NCI-H2029 (cell line): ENCODE measurements at regions not wholly inside any gene's neighbourhood (a gene's known extent, or its start where the extent isn't known, plus 50 kb on each side); places are given as distances from the start of the nearest gene placed in this dataset.

Source experiments
- DNase-seq: peaks from one replicate; lab custom pipeline; 2025; lab: John Stamatoyannopoulos, UW

- no peak for DNase-seq
Measured at GRCh38 chr2:22596306-22596705, 788.7 kb upstream of the KLHL29 start.

GRCh38 chr2:22600156-22600555 is 784.8 kb upstream of the KLHL29 start:
- DNase-seq: no peak

GRCh38 chr2:22600999-22601398 is 784.0 kb upstream of the KLHL29 start:
- no peak for DNase-seq

- DNase-seq: no peak
Measured at GRCh38 chr2:22604136-22604535, 780.8 kb upstream of the KLHL29 start.

GRCh38 chr2:22616031-22616430 is 768.9 kb upstream of the KLHL29 start:
- no peak for DNase-seq

- DNase-seq: no peak
Measured at GRCh38 chr2:22623620-22624019, 761.4 kb upstream of the KLHL29 start.

- DNase-seq: no peak
Measured at GRCh38 chr2:22626621-22627020, 758.4 kb upstream of the KLHL29 start.

- no peak for DNase-seq
Measured at GRCh38 chr2:22628221-22628620, 756.8 kb upstream of the KLHL29 start.

GRCh38 chr2:22628906-22629305 is 756.1 kb upstream of the KLHL29 start:
- DNase-seq: no peak

- DNase-seq: no peak
Measured at GRCh38 chr2:22634167-22634566, 750.8 kb upstream of the KLHL29 start.

GRCh38 chr2:22656426-22656825 is 728.6 kb upstream of the KLHL29 start:
- DNase-seq: no peak

GRCh38 chr2:22673529-22673928 is 711.5 kb upstream of the KLHL29 start:
- DNase-seq: no peak

- DNase-seq: no peak
Measured at GRCh38 chr2:22683914-22684313, 701.1 kb upstream of the KLHL29 start.

GRCh38 chr2:22690096-22690495 is 694.9 kb upstream of the KLHL29 start:
- no peak for DNase-seq

- DNase-seq: no peak
Measured at GRCh38 chr2:22691666-22692065, 693.3 kb upstream of the KLHL29 start.

GRCh38 chr2:22692746-22693145 is 692.2 kb upstream of the KLHL29 start:
- DNase-seq: no peak

GRCh38 chr2:22694300-22694699 is 690.7 kb upstream of the KLHL29 start:
- no peak for DNase-seq

- no peak for DNase-seq
Measured at GRCh38 chr2:22694856-22695255, 690.1 kb upstream of the KLHL29 start.

- DNase-seq: no peak
Measured at GRCh38 chr2:22697054-22697788, 687.8 kb upstream of the KLHL29 start.

GRCh38 chr2:22701561-22702160 is 683.3 kb upstream of the KLHL29 start:
- DNase-seq: no peak

- DNase-seq: no peak
Measured at GRCh38 chr2:22703286-22703920, 681.6 kb upstream of the KLHL29 start.

GRCh38 chr2:22719396-22719795 is 665.6 kb upstream of the KLHL29 start:
- no peak for DNase-seq

GRCh38 chr2:22729466-22729865 is 655.5 kb upstream of the KLHL29 start:
- no peak for DNase-seq
